ENCODE measurements at regions not wholly inside any gene's neighbourhood (a gene's known extent, or its start where the extent isn't known, plus 50 kb on each side); places are given as distances from the start of the nearest gene placed in this dataset.
"Not testable (repeated sequence)": the region's sequence is repeated elsewhere in the genome, so short reads cannot be mapped to it uniquely, and the experiment has no call there.

- no peak for TF ChIP-seq CTCF (IDR thresholded peaks at IDR 0.05)
- no peak for TF ChIP-seq POLR2AphosphoS5 (IDR thresholded peaks at IDR 0.05)
- TF ChIP-seq POLR2A (IDR thresholded peaks at IDR 0.05): no peak
- no peaks in the 10 kb centered on the region for H3K36me3 ChIP-seq
- H3K27ac ChIP-seq: no peak overlapping the region
- H3K4me3 ChIP-seq: no peak overlapping the region
- no peaks in the 10 kb centered on the region for H3K27me3 ChIP-seq (replicated peaks; ENCODE audit: insufficient read depth)
- H3K4me1 ChIP-seq (replicated peaks): no peaks in the 10 kb centered on the region
- no peak for DNase-seq (ENCODE audit: low spot score)
- no peaks in the 10 kb centered on the region for H3K9me3 ChIP-seq
- intact Hi-C loops (cut with DNase I): no loop called here
These were observed 1357.0 kb upstream of the GOT2 start for GRCh38 chr16:60091071-60091470.

- H3K27me3 ChIP-seq (replicated peaks; ENCODE audit: insufficient read depth): no peaks in the 10 kb centered on the region
- TF ChIP-seq POLR2AphosphoS5 (IDR thresholded peaks at IDR 0.05) (no peak), CTCF (IDR thresholded peaks at IDR 0.05) (no peak), POLR2A (IDR thresholded peaks at IDR 0.05) (no peak)
- intact Hi-C loops (cut with DNase I): no loop called here
- no peaks in the 10 kb centered on the region for H3K9me3 ChIP-seq
- no peak for DNase-seq (ENCODE audit: low spot score)
- H3K36me3 ChIP-seq: no peaks in the 10 kb centered on the region
- H3K4me1 ChIP-seq (replicated peaks): no peaks in the 10 kb centered on the region
- H3K27ac ChIP-seq: no peak overlapping the region
- no peak overlapping the region for H3K4me3 ChIP-seq
These were observed 1353.4 kb upstream of the GOT2 start for GRCh38 chr16:60087530-60087929.

- DNase-seq (ENCODE audit: low spot score); H3K4me1 ChIP-seq (replicated peaks); H3K9me3 ChIP-seq; H3K27me3 ChIP-seq (replicated peaks; ENCODE audit: insufficient read depth); H3K27ac ChIP-seq; H3K36me3 ChIP-seq; H3K4me3 ChIP-seq; intact Hi-C loops (cut with DNase I): not testable (repeated sequence)
- 91% methylated on average over 9 of the region's 10 CpGs for WGBS
These were observed 1344.7 kb upstream of the GOT2 start for GRCh38 chr16:60078819-60079218.

- no peaks in the 10 kb centered on the region for H3K4me1 ChIP-seq (replicated peaks)
- H3K9me3 ChIP-seq: no peaks in the 10 kb centered on the region
- 80% methylated on average over 3 of the region's 3 CpGs for WGBS
- H3K36me3 ChIP-seq: no peaks in the 10 kb centered on the region
- H3K27me3 ChIP-seq (replicated peaks; ENCODE audit: insufficient read depth): no peaks in the 10 kb centered on the region
- intact Hi-C loops (cut with DNase I): no loop called here
- H3K4me3 ChIP-seq: no peak overlapping the region
- TF ChIP-seq POLR2AphosphoS5 (IDR thresholded peaks at IDR 0.05) (no peak), POLR2A (IDR thresholded peaks at IDR 0.05) (no peak), CTCF (IDR thresholded peaks at IDR 0.05) (no peak)
- no peak for DNase-seq (ENCODE audit: low spot score)
- H3K27ac ChIP-seq: no peak overlapping the region
These were observed 1343.7 kb upstream of the GOT2 start for GRCh38 chr16:60077861-60078260.

- Histone ChIP-seq H3K27me3 (replicated peaks; ENCODE audit: insufficient read depth) (no peaks in the 10 kb centered on the region), H3K27ac (no peak overlapping the region), H3K4me1 (replicated peaks) (no peaks in the 10 kb centered on the region), H3K9me3 (no peaks in the 10 kb centered on the region), H3K36me3 (no peaks in the 10 kb centered on the region), H3K4me3 (no peak overlapping the region)
- intact Hi-C loops (cut with DNase I): no loop called here
- TF ChIP-seq POLR2A (IDR thresholded peaks at IDR 0.05) (no peak), CTCF (IDR thresholded peaks at IDR 0.05) (no peak), POLR2AphosphoS5 (IDR thresholded peaks at IDR 0.05) (no peak)
- 88% methylated on average over 4 of the region's 4 CpGs for WGBS
- DNase-seq (ENCODE audit: low spot score): no peak
These were observed 1340.3 kb upstream of the GOT2 start for GRCh38 chr16:60074378-60074777.

All from prostate gland (tissue), 2 donors.